GM12878 (cell line): ENCODE measurements at regions not wholly inside any gene's neighbourhood (a gene's known extent, or its start where the extent isn't known, plus 50 kb on each side); places are given as distances from the start of the nearest gene placed in this dataset.

Source experiments
- FOS ChIP-seq: IDR thresholded peaks from 3 replicates; pipeline ENCODE4 v1.6.1; 2011; ENCODE audit warnings: borderline replicate concordance; ENCODE audit not compliant: insufficient read length; ENCODE audit errors: extremely low read depth
- JUND ChIP-seq: IDR thresholded peaks from 2 replicates; pipeline ENCODE4 v1.6.1; 2012; ENCODE audit warnings: low read depth, mild to moderate bottlenecking, low read length, improper control_type of control experiment, moderate library complexity
- NR2C1 ChIP-seq: fragments of 450-650 bp; IDR thresholded peaks from 2 replicates; pipeline ENCODE4 v1.6.1; 2017; ENCODE audit warnings: antibody characterized with exemption, mild to moderate bottlenecking, moderate library complexity
- POLR2AphosphoS2 ChIP-seq: IDR thresholded peaks from 2 replicates; pipeline ENCODE4 v1.6.1; 2011; ENCODE audit warnings: low read depth, mild to moderate bottlenecking, low read length, improper control_type of control experiment, moderate library complexity
- TF ChIP-seq, protein P1 (sequence below): IDR thresholded peaks from 2 replicates; pipeline ENCODE4 v1.6.1; 2011; ENCODE audit warnings: mild to moderate bottlenecking, low read depth, low read length, moderate library complexity; ENCODE audit not compliant: insufficient replicate concordance

DNA sequence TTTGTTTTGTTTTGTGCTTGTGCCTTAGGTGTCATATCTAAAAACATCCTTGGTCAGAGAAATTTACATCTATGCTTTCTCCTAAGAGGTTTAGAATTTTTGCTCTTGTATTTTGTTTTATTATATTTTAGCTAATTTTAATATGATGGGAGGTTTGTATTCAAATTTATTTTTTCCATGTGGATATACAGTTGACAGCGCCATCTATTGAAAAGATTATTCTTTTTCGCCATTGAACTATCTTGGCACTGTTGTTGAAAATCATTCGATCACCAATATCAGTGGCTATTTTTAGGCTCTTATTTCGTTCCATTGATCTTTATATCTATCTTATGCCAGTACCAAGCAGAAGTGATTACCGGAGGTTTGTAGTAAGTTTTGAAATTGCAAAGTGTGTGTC lies 510.3 kb downstream of the BRD1 start:
- TF ChIP-seq FOS (no peak), JUND (no peak), NR2C1 (no peak), POLR2AphosphoS2 (no peak)
- TF ChIP-seq, protein P1, sequence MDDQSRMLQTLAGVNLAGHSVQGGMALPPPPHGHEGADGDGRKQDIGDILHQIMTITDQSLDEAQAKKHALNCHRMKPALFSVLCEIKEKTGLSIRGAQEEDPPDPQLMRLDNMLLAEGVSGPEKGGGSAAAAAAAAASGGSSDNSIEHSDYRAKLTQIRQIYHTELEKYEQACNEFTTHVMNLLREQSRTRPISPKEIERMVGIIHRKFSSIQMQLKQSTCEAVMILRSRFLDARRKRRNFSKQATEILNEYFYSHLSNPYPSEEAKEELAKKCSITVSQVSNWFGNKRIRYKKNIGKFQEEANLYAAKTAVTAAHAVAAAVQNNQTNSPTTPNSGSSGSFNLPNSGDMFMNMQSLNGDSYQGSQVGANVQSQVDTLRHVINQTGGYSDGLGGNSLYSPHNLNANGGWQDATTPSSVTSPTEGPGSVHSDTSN = no peak
